Islet of Langerhans (tissue), 1 donor: ENCODE measurements at regions not wholly inside any gene's neighbourhood (a gene's known extent, or its start where the extent isn't known, plus 50 kb on each side); places are given as distances from the start of the nearest gene placed in this dataset.
"Not testable (repeated sequence)": the region's sequence is repeated elsewhere in the genome, so short reads cannot be mapped to it uniquely, and the experiment has no call there.

Experiments
- FAIRE-seq: peaks from one replicate; lab custom pipeline; 2011; peaks lifted over from hg19 to GRCh38; lab: Jason Lieb, UNC

- no peak for FAIRE-seq
Measured at GRCh38 chr14:40691066-40691465, 915.6 kb upstream of the LRFN5 start.

DNA sequence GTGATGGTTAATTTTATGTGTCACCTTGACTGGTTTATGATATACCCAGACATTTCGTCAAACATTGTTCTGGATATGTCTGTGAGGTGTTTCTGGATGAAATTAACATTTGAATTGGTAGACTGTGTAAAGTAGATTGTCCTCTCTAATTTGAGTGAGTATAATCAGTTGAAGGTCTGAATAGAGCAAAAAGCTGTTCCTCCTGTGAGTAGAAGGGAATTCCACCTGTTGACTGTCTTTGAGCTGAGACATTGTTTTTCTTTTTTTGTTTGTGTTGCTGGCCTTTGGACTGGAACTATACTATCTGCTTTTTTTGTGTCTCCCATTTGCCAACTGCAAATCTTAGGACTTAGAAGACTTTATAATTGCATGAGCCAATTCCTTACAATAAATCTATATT is 920.9 kb upstream of the LRFN5 start:
- FAIRE-seq = no peak

DNA sequence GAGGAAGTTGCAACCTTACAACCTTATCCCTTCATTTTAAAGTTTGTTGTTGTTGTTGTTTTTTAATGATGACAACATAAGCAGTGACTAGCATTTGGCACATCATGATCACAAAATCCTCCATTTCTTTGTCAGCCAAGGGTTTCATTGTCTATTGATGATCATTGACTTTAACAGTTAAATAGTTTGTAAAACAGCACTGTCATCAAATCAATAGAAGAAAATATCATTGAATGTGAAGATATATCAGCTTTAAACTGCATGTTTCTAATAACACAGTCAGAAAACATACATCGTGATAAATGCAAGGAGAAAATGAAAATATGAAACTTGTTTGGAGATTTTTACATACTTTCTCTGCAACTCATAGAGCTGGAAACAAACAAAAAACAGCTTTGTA is 922.3 kb upstream of the LRFN5 start:
- no peak for FAIRE-seq

DNA sequence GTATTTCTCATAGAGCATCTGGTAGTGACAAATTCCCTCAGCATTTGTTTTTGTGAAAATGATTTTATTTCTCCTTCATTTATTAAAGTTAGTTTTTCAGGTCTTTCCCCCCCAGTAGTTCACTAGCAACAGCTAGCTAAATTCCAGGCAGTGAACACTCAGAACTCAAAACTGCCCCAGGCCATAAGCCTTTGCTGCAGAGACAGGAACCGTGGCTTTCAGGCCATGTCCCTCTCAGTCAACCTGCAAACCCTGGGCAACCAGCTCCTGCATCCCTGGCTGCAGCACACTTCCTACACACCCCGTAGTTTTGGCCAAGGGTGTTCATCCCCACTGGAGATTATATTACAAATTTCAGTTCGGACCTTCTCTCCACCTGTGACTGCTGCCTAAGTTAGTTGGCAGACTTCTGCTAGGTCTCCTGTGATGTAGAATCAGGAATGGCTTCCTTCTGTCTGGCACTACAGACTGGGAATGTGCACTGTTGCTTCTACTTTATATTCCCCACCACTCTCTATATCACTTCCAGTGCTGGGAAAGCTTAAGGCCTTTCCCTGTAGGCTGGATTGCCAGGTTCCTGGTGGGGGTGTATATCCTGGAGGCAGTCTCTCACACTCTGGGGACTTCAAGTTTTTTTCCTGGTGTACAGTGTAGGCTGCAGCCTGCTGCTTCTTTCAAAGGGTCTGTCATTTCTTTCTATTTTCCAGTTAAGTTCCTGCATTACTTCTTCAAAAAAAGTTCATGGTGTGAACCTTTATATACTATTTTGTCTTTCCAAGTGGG is 924.4 kb upstream of the LRFN5 start:
- no peak for FAIRE-seq

DNA sequence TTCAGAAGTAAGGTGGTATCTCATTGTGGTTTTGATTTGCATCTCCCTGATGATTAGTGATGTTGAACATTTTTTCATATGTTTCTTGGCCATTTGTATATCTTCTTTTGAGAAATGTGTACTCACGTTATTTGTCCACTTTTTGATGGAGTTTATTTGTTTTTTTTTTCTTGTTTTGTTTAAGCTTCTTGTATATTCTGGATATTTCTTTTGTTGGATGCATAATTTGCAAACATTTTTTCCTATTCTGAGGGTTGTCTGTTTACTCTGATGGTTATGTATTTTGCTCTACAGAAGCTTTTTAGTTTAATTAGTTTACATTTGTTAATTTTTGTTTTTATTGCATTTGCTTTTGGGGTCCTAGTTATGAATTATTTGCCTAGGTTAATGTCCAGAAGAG is 927.4 kb upstream of the LRFN5 start:
- no peak for FAIRE-seq

DNA sequence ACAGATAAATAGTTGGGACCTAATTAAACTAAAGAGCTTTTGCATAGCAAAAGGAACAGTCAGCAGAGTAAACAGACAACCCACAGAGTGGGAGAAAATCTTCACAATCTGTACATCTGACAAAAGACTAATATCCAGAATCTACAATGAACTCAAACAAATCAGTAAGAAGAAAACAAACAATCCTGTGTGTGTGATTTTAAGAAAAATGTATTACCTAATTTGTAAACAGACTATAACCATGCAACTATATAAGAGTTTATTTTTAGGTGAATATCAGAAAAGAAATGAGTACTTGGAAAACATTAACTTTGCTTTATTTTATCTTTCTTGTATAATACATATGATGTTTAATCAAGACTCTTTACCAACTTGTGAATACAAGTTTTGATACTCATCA is 929.5 kb upstream of the LRFN5 start:
- FAIRE-seq = not testable (repeated sequence)

DNA sequence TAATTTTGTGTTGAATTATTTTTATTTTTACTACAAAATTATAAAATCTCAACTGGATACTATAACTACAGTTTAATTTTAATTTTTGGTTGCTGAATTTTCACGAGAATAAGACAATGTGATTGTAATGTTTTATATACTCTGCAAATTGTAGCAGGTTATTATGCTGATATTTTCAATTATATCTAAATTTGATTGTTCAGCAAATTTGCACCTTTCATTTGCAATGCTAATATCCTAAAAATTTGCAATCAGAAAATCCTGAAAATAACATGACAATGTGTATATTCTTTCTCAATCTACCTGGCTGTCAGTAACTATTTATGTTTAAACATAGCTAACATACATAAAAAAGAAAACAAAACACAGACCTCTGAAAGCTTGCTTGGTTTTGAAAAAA is 932.2 kb upstream of the LRFN5 start:
- FAIRE-seq = no peak

DNA sequence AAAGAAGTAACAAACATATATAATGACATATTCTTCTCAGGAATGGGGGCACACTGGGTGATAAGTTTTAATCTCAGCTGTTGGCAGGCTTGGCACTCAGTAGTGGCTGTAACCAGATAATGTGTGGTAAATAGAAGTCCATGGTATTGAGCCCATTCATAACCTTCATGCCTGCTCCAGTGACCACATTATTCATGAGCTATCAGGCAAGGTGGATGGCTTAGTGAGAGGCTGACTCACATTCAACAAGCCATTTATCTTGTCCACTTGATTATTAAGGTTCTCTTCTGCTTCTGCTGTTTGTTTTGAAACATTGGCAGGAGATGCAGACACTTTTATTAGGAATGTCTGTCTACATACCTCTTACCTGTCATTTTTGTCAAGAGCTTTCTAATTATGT is 950.4 kb upstream of the LRFN5 start:
- no peak for FAIRE-seq

DNA sequence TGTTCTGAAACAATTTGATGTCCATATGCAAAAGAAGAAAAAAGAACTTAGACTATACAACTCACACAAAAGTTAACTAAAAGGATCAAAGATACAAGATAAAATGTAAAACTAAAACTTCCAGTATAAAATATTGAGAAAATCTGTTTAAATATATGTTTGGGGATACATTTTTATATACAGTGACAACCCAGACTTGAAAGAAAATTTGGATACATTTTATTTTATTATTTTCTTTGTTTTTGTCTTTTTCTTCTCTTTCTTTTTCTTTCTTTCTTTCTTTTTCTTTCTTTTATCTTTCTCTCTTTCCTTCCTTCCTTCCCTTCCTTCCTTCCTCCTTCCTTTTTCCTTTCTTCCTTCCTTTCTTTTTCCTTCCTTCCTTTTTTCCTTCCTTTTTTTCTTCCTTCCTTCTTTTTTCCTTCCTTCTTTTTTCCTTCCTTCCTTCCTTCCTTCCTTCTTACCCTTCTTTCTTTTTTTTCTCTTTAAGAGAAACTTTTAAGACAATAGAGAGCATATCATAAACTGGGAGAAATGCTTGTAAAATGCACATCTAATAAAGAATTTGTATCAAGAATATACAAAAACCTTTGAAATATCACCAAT is 954.5 kb upstream of the LRFN5 start:
- FAIRE-seq = no peak

DNA sequence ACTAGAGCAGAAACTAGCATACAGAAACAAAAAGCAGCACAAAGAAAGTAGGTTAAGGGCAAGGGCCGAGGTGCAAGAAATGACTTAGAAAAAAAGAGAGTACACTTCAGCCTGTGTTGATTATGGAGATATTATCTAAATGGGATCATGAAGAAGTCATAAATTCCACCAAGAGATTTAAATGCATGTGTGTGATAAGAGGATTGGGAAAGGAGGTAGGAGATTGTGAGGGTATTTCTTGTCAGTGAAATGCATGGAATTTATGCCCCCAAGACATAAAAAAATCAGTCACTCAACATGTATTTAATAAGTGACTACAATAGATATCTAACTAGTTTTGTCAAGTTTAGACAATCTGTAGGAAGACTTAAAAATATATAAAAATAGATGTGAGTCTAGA is 976.2 kb upstream of the LRFN5 start:
- FAIRE-seq = no peak

DNA sequence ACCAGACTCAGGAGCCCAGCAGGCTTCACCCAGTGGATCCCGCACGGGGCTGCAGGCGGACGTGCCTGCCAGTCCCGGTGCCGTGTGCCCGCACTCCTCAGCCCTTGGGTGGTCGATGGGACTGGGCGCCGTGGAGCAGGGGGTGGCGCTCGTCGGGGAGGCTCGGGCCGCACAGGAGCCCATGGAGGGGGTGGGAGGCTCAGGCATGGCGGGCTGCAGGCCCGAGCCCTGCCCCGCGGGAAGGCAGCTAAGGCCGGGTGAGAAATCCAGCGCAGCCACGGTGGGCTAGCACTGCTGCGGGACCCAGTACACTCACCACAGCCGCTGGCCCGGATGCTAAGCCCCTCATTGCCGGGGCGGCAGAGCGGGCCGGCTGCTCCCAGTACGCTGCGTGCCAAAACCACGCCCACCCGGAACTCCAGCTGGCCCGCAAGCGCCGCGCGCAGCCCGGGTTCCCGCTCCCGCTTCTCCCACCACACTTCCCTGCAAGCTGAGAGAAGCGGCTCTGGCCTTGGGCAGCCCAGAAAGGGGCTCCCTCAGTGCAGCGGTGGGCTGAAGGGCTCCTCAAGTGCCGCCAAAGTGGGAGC is 977.0 kb upstream of the LRFN5 start:
- FAIRE-seq = not testable (repeated sequence)

DNA sequence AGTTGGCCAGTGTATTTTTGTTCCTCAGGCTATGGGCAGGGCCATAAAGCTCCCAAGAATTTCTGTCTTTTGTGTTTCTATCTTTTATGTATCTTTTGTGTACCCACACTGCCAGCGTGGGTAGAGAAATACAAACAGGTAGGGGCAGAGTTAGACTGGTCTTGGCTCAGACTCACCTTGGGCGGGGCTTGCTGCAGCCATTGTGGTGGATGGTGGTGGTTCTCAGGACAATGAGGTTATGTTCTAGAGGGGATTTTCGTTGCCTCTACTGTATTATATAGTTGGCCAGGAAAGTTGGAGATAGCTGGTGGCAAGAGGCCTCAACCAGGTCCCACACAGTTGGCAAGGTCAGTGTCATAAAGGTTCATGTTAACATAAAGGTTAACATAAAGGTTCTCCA is 977.5 kb upstream of the LRFN5 start:
- no peak for FAIRE-seq

DNA sequence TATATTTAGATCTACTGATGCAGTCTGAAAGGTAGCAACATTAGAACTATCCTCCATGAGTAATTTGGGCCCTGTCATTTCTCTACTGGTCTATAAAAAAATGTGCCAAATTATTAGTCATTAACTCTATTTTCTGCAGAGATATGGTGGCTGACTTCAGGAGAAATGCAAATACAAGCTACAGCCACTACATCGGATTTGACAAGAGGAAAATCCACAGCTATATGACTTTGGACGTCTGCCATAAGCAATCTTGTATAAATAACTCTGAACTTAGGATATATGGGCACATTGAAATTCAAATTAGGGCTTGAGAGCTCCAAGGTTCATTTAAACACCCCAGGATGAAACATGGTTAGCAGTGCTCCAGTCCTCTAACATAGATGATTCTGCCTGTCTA is 983.0 kb upstream of the LRFN5 start:
- FAIRE-seq = no peak

DNA sequence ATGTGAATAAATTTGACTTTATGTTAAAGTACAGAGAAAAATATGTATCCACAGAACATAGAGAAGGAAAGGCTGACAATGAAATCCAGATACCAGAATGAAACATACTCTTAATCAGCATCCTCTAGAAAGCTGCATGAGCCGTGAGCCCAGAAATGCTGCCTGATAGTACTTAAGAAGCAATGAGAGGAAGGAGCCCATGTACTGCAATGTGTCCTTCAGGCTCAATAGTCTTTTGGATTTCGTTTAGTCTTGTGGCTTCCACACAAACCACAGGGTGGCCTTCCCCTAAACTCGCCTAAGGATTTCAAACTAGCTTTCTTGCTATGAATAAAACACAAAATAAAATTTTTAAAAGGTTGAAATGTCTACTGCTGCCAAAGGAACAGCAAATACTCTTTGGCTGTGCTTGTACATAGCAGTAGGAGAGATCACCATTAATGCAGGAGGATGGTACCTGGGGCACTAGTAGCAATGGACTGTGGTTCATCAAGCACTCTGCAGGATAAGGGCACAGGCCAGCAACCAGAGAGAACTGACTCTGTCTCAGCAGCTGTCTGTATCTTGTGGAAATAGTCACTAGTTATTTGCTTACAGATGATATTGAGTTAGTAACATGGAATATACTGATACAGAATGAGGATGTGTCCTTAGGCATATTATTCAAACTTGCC is 988.3 kb upstream of the LRFN5 start:
- FAIRE-seq = no peak

GRCh38 chr14:40616579-40616978 is 990.1 kb upstream of the LRFN5 start:
- peak; percentile 43 for FAIRE-seq

- FAIRE-seq = no peak
Measured at GRCh38 chr14:40601063-40601462, 1005.6 kb upstream of the LRFN5 start.

- FAIRE-seq = no peak
Measured at GRCh38 chr14:40599725-40600124, 1007.0 kb upstream of the LRFN5 start.

DNA sequence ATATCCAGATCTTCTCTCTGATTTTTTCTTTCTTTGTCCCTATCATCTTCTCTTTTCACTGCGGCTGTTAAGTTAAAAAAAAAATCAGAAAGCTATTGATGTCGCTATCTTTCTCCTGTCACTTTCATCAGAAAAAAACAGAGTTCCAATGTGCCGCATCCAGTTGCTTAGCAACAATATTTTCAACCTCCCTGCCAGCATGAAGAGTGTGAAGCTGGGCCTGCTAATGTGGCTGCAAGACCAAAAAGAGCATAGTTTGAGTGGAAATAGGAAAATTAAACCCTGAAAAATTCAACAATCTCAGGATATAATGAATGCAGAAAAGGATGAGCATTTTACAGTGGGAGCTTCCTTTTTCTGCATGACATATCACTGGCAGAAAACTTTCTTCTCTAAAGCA is 1025.4 kb upstream of the LRFN5 start:
- no peak for FAIRE-seq

DNA sequence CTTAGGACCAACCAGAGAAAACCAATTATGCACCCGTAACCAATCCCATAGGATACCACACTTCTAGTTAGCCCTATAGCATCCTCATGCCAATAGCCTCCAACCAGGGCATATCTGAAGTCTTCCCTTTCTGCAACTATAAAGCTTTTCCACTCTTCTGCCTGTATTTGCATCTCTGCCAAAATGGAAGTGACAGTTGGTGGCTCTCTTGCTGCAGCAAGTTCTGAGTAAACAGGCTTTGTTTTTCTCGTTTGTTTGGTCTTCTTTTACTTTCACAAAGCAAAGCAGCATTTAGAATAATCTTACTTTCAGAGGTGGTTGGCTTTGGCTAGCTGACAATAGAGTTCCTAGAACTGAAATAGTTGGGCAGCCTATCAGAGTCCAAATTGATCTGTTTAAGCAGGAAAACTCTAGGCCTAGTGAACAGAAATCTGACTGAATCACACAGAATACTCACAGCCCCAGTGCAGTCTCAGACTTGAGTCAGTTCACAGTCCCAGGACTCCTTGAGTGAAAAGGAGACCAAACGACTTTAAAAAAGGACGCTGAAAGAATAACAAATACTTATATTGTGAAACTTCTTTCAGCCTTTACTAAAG is 1029.7 kb upstream of the LRFN5 start:
- FAIRE-seq = no peak

DNA sequence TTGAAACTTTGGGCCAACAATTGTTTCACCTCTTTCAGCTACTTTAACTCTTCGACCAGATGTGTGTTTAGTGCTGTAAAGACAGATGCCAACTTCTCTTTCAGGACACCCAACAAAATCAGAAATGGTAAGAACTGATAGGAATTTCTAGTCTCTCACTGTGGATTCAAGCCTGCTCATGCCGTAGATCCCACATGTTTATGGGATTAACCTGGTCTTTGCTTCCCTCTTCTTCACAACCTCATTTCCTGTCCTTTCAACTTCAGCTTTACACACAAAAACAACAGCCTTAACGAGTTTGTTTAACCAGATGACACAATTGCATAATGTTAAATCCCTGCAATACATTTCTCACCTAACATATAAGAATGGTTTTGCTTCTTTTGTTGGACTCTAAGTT is 1031.9 kb upstream of the LRFN5 start:
- no peak for FAIRE-seq

DNA sequence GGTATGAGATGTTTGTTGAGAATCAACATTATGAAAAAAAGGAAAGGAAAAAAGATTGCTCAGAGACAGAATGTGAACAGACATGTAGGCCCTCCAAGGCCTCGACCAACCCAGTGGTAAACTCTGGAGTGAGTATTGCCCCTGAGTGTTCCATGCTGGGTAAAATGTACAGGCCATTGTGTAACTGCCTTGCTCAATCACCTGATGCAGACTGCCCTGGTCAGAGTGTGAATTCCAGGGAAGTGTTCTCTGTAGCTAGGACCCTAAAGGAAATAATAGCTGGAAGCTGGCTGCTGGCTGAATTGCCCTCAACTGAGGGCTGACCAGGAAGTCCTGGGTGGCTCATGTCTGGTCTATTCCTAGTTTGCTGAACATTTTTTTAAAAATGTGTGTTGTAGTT is 1081.4 kb upstream of the LRFN5 start:
- no peak for FAIRE-seq

DNA sequence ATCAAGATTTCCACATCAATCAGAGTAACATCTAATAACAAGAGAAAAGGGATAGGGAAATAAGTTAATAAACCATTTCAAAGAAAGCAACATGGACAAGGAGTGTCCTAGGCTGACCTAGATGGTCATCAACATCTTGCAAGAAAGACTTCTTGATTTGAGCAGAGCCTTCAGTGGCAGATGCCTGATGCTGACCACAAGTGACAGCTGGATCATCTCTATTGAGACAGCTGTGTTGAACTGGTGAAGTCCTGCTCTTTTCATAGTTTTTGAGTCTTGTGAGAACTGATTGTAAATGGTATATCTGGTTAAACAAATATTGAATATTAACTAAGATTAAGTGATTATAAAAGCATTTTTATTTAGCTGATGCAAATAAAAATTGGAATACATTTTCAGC is 1083.6 kb upstream of the LRFN5 start:
- no peak for FAIRE-seq

- no peak for FAIRE-seq
Measured at GRCh38 chr14:40494483-40494882, 1062.2 kb upstream of the FBXO33 start.
